HG03432 (cell line): ENCODE measurements at regions not wholly inside any gene's neighbourhood (a gene's known extent, or its start where the extent isn't known, plus 50 kb on each side); places are given as distances from the start of the nearest gene placed in this dataset.
"Not testable (repeated sequence)": the region's sequence is repeated elsewhere in the genome, so short reads cannot be mapped to it uniquely, and the experiment has no call there.

Experiments
- ATAC-seq: cut with Tn5 transposase; IDR thresholded peaks from one replicate; pipeline ENCODE4 v1.9.1; 2021; ENCODE audit warnings: mild to moderate bottlenecking, moderate library complexity; ENCODE audit not compliant: unreplicated experiment

DNA sequence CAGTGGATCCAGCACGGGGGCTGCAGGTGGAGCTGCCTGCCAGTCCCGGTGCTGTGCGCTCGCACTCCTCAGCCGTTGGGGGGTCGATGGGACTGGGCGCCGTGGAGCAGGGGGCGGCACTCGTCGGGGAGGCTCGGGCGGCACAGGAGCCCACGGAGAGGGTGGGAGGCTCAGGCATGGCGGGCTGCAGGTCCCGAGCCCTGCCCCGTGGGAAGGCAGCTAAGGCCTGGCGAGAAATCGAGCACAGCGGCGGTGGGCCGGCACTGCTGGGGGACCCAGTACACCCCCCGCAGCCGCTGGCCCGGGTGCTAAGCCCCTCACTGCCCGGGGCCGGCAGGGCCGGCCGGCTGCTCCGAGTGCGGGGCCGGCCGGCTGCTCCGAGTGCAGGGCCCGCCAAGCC, 52.3 kb upstream of the MARK1 start:
- not testable (repeated sequence) for ATAC-seq

- ATAC-seq = not testable (repeated sequence)
These were observed 52.8 kb upstream of the MARK1 start for GRCh38 chr1:220475141-220475540.

- no peak for ATAC-seq
These were observed 54.5 kb upstream of the MARK1 start for GRCh38 chr1:220473440-220473839.

DNA sequence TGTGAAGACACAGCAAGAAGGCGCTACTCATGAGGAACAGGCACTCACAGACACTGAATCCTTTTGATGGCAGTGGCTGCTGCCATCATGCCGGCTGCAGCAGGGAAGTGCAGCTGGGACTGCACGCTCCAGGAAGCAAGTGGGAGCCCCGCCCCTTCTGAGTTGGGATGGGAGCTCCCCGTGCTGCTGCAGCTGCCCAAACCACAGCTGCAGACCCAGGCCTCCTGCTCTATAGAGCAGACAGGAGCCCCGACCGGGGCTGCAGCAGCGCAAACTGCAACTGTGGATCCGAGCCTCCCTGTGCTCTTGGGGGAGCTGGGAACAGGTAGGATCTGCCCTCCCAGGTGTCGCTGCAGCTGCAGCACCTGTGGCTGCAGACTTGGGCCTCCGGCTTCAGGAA, 65.2 kb upstream of the MARK1 start:
- no peak for ATAC-seq

DNA sequence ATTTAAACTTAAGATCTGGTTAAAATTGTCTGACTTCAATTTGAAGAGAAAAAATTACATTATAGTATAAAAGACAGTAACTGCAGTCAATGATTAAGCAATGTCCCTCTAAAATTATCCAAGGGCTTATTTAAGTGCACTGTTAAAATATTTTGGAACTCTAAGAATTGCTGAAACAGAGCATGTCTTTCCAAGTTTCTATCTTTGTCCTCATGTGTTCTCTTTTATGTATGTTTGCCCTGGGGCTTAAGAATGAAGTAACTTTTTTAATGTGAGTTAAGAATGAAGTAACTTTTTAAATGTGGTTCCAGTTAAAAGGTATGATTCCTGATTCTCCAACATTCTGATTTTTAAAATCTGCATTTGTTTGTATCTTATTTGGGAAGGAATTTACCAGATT, 69.0 kb upstream of the MARK1 start:
- no peak for ATAC-seq

- no peak for ATAC-seq
These were observed 69.9 kb upstream of the MARK1 start for GRCh38 chr1:220457957-220458609.

GRCh38 chr1:220455559-220455958, 72.4 kb upstream of the MARK1 start:
- no peak for ATAC-seq

DNA sequence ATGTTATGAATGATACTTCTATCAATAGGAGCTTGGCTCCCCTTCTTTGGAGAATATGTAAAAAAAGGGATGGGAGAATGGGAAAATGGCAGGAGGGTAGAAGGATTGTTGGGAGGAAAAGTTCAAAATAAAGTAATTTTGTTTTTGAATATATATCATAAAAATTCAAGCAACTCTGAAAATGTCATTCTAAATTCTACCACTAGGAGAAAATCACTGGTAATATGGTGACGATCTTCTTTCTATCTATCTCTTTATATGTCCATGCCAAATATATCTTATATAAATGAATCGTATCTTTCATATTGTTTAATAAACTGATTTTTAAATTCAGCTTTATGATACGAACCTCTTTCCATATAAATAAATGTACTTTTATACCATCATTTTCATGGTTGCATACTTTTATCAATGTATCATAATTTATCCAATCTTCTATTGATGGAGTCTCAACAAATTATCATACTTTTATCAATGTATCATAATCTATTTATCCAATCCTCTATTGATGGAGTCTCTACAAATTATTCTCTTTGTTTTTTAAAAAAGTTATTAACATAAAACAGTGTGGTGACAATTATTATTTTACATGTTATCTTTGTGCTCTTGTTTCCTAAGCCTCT, 73.7 kb upstream of the MARK1 start:
- no peak for ATAC-seq

- no peak for ATAC-seq
These were observed 74.6 kb upstream of the MARK1 start for GRCh38 chr1:220453371-220453770.

DNA sequence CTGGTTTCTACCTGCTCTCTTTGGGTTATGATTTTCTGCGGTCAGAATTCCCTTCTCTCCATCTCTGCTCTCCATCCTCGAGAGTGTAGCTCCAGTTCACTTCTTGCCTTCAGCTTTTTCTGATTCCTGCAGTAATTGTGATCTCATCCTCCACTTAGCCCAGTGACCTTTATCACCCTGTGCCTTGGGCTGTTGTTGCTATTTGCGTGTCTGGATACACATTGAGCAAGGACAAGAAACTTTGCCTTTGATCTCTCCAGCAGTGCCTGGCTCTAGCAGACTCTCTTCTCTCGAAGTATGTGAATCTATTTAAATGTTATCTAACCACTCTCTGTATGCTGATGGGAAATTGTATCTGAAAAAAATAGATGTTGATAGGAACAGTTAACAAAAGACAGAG, 76.4 kb upstream of the MARK1 start:
- no peak for ATAC-seq

DNA sequence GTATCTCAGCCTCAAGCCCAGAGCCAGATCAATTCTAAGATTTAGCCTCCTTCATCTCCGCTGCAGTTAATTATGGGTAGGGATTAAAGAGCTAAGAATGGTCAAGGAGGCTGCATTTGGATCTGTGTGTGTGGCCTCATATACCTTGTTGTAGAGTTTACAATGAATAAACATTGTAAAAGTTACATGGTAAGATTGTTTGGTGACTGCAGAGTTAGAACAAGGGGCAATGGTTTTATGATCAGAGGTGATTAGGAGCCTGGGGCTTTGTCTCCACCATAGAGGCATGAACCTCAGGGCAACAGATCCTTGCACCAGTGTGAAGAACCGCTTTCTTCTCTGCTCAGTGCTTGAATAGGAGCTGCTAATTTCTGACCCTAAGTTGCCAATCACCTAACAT, 77.0 kb upstream of the MARK1 start:
- ATAC-seq = no peak

DNA sequence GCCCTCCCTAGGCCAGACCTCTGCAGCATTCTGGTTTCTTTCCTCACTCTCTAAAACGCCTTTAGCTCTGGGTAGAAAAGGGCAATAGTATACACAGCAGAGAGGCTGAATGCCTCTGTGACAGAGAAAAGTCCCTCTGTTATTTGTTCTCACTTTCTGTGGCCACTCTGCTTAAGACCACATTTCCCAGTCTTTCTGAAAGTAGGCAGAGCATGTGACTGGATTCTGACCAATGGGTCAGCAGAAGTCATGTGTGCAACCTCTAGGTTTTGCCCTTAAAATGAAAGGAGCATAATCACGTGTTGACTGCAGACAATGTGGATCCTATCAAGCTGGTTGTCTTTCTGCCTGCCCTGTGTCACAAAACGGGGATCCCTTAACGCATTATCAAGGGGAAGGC, 79.7 kb upstream of the MARK1 start:
- ATAC-seq = peak; percentile 65

GRCh38 chr1:220444586-220444985, 83.3 kb upstream of the MARK1 start:
- not testable (repeated sequence) for ATAC-seq

- no peak for ATAC-seq
These were observed 86.7 kb upstream of the MARK1 start for GRCh38 chr1:220441211-220441610.

DNA sequence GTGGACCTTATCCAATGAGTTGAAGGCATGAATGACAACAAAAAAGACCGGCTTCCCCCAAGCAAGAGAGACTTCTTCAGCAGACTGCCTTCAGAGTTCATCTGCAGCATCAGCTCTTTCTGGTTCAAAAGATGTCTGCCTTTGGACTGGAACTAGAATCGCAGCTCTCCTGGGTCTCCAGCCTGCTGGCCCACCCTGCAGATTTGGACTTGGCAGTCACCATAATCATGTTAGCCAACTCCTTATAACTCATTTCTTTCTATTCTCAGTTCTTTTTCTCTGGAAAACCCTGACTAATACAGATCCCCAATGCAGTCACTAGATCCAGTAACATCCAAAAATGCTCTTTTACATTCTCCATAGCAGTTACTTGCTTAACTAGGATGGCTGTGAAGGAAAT, 89.2 kb upstream of the MARK1 start:
- ATAC-seq = no peak

- ATAC-seq = no peak
These were observed 95.5 kb upstream of the MARK1 start for GRCh38 chr1:220432408-220432807.

GRCh38 chr1:220431554-220432239, 96.2 kb upstream of the MARK1 start:
- no peak for ATAC-seq

DNA sequence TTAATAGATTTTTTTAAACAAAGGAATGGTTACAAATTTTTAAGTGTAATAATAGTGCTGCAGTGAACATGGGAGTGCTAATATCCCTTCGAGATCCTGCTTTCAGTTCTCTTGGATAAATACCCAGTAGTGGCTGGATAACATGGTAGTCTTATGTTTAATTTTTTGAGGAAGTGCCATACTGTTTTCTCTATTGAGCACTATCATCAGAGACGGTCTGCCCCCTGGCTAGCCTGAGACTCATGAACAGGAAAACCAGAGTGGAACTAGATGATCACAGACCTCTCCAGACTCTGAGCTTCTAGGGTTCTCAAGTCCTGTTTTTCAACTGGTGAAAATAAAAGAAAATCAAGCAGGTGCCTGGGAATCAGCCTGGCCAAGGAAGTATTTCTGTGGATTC, 97.3 kb upstream of the MARK1 start:
- ATAC-seq = no peak

- no peak for ATAC-seq
These were observed 97.9 kb upstream of the MARK1 start for GRCh38 chr1:220430059-220430458.

DNA sequence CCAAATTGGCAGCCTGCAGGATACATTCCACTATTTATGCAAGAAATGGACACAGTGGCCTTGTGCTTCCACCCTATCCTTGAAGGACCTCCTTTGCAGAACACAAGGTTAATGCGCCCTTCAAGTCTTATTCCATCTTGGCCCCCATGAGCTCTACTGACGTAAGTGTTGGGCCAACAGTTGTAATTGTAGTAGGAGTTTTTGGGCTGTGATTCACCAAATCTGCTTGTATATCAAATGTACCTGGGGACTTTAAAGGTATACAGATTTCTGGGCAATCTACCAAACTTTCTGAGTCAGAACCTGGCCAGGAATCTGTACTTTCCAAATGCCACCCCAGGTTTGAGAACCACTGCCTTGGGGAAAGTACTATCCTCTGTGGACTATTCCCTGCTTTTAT, 100.9 kb upstream of the MARK1 start:
- no peak for ATAC-seq

DNA sequence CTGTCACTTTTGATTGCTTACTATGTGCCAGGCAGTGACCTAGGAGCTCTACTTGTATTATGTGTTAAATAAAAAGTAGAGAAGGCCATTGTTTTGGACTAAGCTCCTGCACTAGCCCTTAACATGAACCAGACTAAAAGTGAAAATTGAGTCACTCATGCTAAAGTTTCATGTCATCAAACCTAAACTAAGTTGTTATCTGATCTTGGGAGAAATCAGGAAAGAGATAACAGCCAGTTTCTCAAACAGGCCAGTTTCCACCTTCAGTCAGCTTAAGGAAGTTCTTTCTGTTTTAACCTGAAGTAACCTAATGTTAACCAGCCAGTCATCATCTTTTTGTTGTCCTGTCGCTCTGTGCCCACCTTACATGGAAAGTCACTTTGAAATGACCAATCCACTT, 102.1 kb upstream of the MARK1 start:
- peak; percentile 43 for ATAC-seq

DNA sequence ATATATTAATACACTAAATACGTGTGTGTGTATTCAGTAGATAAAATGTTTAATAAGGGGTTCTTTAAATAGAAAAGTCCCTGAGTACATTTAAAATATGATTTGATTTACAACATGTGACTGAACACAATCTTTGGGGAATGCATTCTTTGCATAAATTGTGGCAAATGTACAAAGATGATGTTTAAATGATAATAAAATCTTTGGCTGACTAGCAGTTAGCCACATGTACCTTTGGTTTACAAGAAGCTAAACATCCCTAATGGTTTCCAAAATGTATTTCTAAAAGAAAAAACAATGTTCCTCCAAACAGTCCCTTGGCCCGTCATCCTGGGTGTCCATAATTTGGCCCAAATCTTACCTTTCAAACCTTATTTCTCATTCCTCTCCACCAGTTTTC, 106.4 kb upstream of the MARK1 start:
- no peak for ATAC-seq
